ENCODE measurements at regions not wholly inside any gene's neighbourhood (a gene's known extent, or its start where the extent isn't known, plus 50 kb on each side); places are given as distances from the start of the nearest gene placed in this dataset.

GRCh38 chr17:34198519-34198918, 56.6 kb upstream of the CCL2 start:
- TF ChIP-seq, protein P1, sequence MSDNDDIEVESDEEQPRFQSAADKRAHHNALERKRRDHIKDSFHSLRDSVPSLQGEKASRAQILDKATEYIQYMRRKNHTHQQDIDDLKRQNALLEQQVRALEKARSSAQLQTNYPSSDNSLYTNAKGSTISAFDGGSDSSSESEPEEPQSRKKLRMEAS (IDR thresholded peaks at IDR 0.05; ENCODE audit: insufficient read depth, insufficient read length) = no peak
- no peak for TF ChIP-seq POLR2A (IDR thresholded peaks at IDR 0.05; ENCODE audit: low read depth, low read length)
- TF ChIP-seq, protein P2, sequence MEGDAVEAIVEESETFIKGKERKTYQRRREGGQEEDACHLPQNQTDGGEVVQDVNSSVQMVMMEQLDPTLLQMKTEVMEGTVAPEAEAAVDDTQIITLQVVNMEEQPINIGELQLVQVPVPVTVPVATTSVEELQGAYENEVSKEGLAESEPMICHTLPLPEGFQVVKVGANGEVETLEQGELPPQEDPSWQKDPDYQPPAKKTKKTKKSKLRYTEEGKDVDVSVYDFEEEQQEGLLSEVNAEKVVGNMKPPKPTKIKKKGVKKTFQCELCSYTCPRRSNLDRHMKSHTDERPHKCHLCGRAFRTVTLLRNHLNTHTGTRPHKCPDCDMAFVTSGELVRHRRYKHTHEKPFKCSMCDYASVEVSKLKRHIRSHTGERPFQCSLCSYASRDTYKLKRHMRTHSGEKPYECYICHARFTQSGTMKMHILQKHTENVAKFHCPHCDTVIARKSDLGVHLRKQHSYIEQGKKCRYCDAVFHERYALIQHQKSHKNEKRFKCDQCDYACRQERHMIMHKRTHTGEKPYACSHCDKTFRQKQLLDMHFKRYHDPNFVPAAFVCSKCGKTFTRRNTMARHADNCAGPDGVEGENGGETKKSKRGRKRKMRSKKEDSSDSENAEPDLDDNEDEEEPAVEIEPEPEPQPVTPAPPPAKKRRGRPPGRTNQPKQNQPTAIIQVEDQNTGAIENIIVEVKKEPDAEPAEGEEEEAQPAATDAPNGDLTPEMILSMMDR (IDR thresholded peaks at IDR 0.05; ENCODE audit: extremely low read depth in 1 of 2, insufficient read depth in 1 of 2, low read depth in 1 of 2, low read length in 2 of 2) = no peak
- no peak for TF ChIP-seq POLR2AphosphoS5 (IDR thresholded peaks at IDR 0.05; ENCODE audit: insufficient read depth, low read depth, low read length)
- no peak for TF ChIP-seq EZH2 (IDR thresholded peaks at IDR 0.05; ENCODE audit: borderline replicate concordance, low read depth, low read length, severe bottlenecking)
- no peak for TF ChIP-seq MYC (IDR thresholded peaks at IDR 0.05; ENCODE audit: low read depth, low read length)
- no peak for TF ChIP-seq GATA2 (IDR thresholded peaks at IDR 0.05; ENCODE audit: insufficient read depth, insufficient read length, low read depth, low read length)
- no peak for TF ChIP-seq FOS (IDR thresholded peaks at IDR 0.05; ENCODE audit: borderline replicate concordance, insufficient read depth, low read length)
- no peak for TF ChIP-seq JUN (IDR thresholded peaks at IDR 0.05; ENCODE audit: borderline replicate concordance, insufficient read depth, insufficient read length, low read depth)

All from endothelial cell of umbilical vein (primary cell).